ENCODE measurements at regions not wholly inside any gene's neighbourhood (a gene's known extent, or its start where the extent isn't known, plus 50 kb on each side); places are given as distances from the start of the nearest gene placed in this dataset.

GRCh38 chr18:44374966-44375365, 305.7 kb upstream of the SETBP1 start:
- Mint-ChIP-seq H3K9me3 (peaks cover 19% of the 10 kb centered on the region), H3K4me3 (no peak overlapping the region), H3K36me3 (ENCODE audit: low read depth) (peaks cover 4% of the 10 kb centered on the region), H3K4me1 (no peaks in the 10 kb centered on the region), H3K27ac (no peak overlapping the region), H3K27me3 (peaks cover 16% of the 10 kb centered on the region)
- intact Hi-C loops (cut with micrococcal nuclease): no loop called here
- DNase-seq: no peak
- no peak for ATAC-seq (ENCODE audit: low read depth)
- no peak for TF ChIP-seq CTCF (IDR thresholded peaks at IDR 0.05)
- CTCF ChIA-PET: no interaction called here
- POLR2A ChIA-PET: no interaction called here

GRCh38 chr18:44386401-44386800, 294.3 kb upstream of the SETBP1 start:
- CTCF ChIA-PET: no interaction called here
- DNase-seq (no peak), ATAC-seq (ENCODE audit: low read depth) (no peak)
- H3K27ac Mint-ChIP-seq: no peak overlapping the region
- POLR2A ChIA-PET: no interaction called here
- H3K4me3 Mint-ChIP-seq: no peak overlapping the region
- H3K36me3 Mint-ChIP-seq (ENCODE audit: low read depth): no peaks in the 10 kb centered on the region
- no peaks in the 10 kb centered on the region for H3K27me3 Mint-ChIP-seq
- no peaks in the 10 kb centered on the region for H3K9me3 Mint-ChIP-seq
- H3K4me1 Mint-ChIP-seq: no peaks in the 10 kb centered on the region
- no peak for TF ChIP-seq CTCF (IDR thresholded peaks at IDR 0.05)
- intact Hi-C loops (cut with micrococcal nuclease): no loop called here

GRCh38 chr18:44388329-44388728, 292.4 kb upstream of the SETBP1 start:
- ChIA-PET CTCF (no interaction called here), POLR2A (no interaction called here)
- Mint-ChIP-seq H3K27me3 (no peaks in the 10 kb centered on the region), H3K9me3 (no peaks in the 10 kb centered on the region), H3K4me3 (no peak overlapping the region), H3K27ac (no peak overlapping the region), H3K36me3 (ENCODE audit: low read depth) (no peaks in the 10 kb centered on the region), H3K4me1 (no peaks in the 10 kb centered on the region)
- intact Hi-C loops (cut with micrococcal nuclease): no loop called here
- ATAC-seq (ENCODE audit: low read depth) (no peak), DNase-seq (no peak)
- no peak for TF ChIP-seq CTCF (IDR thresholded peaks at IDR 0.05)

GRCh38 chr18:44392933-44393332, 287.8 kb upstream of the SETBP1 start:
- H3K27ac Mint-ChIP-seq: no peak overlapping the region
- no peak for TF ChIP-seq CTCF (IDR thresholded peaks at IDR 0.05)
- ATAC-seq (ENCODE audit: low read depth): no peak
- no peaks in the 10 kb centered on the region for H3K9me3 Mint-ChIP-seq
- H3K36me3 Mint-ChIP-seq (ENCODE audit: low read depth): no peaks in the 10 kb centered on the region
- H3K27me3 Mint-ChIP-seq: no peaks in the 10 kb centered on the region
- ChIA-PET CTCF (no interaction called here), POLR2A (no interaction called here)
- no peak for DNase-seq
- H3K4me3 Mint-ChIP-seq: no peak overlapping the region
- intact Hi-C loops (cut with micrococcal nuclease): no loop called here
- H3K4me1 Mint-ChIP-seq: peaks cover 2% of the 10 kb centered on the region

GRCh38 chr18:44393406-44393805, 287.3 kb upstream of the SETBP1 start:
- ChIA-PET CTCF (no interaction called here), POLR2A (no interaction called here)
- Mint-ChIP-seq H3K4me1 (peaks cover 2% of the 10 kb centered on the region), H3K36me3 (ENCODE audit: low read depth) (no peaks in the 10 kb centered on the region), H3K27ac (no peak overlapping the region), H3K9me3 (no peaks in the 10 kb centered on the region), H3K4me3 (no peak overlapping the region), H3K27me3 (no peaks in the 10 kb centered on the region)
- DNase-seq (no peak), ATAC-seq (ENCODE audit: low read depth) (no peak)
- TF ChIP-seq CTCF (IDR thresholded peaks at IDR 0.05): no peak
- intact Hi-C loops (cut with micrococcal nuclease): no loop called here

All from activated B cell treated with CpG ODN at 0.5 μM for 24 hours (primary cell).